Endothelial cell of umbilical vein (primary cell): ENCODE measurements at regions not wholly inside any gene's neighbourhood (a gene's known extent, or its start where the extent isn't known, plus 50 kb on each side); places are given as distances from the start of the nearest gene placed in this dataset.

Experiments
- BruUV-seq: library from RNA; stranded (reverse); fragments of 400-500 nt; replicated peaks from 2 replicates; lab custom pipeline; 2021; lab: Mats Ljungman, UMichigan
- CTCF ChIA-PET: fragments of 300-600, 350-600 bp; sonication (Branson Sonifier 250); formaldehyde crosslinking; loops from one replicate; lab custom pipeline; 2021; ENCODE audit warnings: antibody characterized with exemption, inconsistent platforms; lab: Charles Lee
- POLR2A ChIA-PET: fragments of 300-600, 350-600 bp; sonication (Branson Sonifier 250); formaldehyde crosslinking; loops from one replicate; lab custom pipeline; 2021; ENCODE audit warnings: antibody characterized with exemption, inconsistent platforms; lab: Charles Lee
- DNase-seq: peaks from one replicate; pipeline ENCODE4 v3.0.0-alpha.2; 2011; ENCODE audit warnings: low read depth, low spot score
- FAIRE-seq: peaks from 2 replicates; lab custom pipeline; 2011; peaks lifted over from hg19 to GRCh38; lab: Jason Lieb, UNC
- H2AFZ ChIP-seq: 2 replicates; pipeline ENCODE4 v1.6.0; 2012; ENCODE audit warnings: low read depth, low read length, control low read depth, inconsistent platforms
- H3K27ac ChIP-seq: 2 replicates; pipeline ENCODE4 v1.5.1; 2011; ENCODE audit warnings: low read depth, mild to moderate bottlenecking, control low read depth, low read length, moderate library complexity; ENCODE audit not compliant: insufficient read depth
- H3K27me3 ChIP-seq, 2 experiments: 2 replicates each; pipeline versions ENCODE4 v1.6.0 to v1.6.1; 2011; ENCODE audit warnings: low read length in 2 of 2, mixed read lengths in 1 of 2; ENCODE audit not compliant: control insufficient read depth in 2 of 2, insufficient read depth in 2 of 2
- H3K36me3 ChIP-seq, 2 experiments: 2 replicates in 1 of 2; 3 replicates in 1 of 2; pipeline ENCODE4 v1.5.1; 2011; ENCODE audit warnings: low read length in 2 of 2, mild to moderate bottlenecking in 1 of 2, moderate library complexity in 1 of 2; ENCODE audit not compliant: control insufficient read depth in 2 of 2, insufficient read depth in 2 of 2; ENCODE audit errors: extremely low read depth in 1 of 2
- H3K4me1 ChIP-seq: 3 replicates; pipeline ENCODE4 v1.5.1; 2011; ENCODE audit warnings: mild to moderate bottlenecking, low read length; ENCODE audit not compliant: control insufficient read depth, insufficient read depth; ENCODE audit errors: extremely low read depth
- H3K4me2 ChIP-seq: 2 replicates; pipeline ENCODE4 v1.6.1; 2011; ENCODE audit warnings: low read length, control low read depth, mixed read lengths; ENCODE audit not compliant: insufficient read depth
- H3K4me3 ChIP-seq, 3 experiments: fragments of 200-600 bp in 1 of 3; sonication (generic), shearing (Covaris generic) in 1 of 3; replicated peaks in 1 of 3; 2 replicates each; pipeline ENCODE4 v1.5.1; 2011 to 2016; ENCODE audit warnings: control low read depth in 3 of 3, low read length in 3 of 3, mild to moderate bottlenecking in 2 of 3, inconsistent platforms in 1 of 3, low read depth in 1 of 3, moderate library complexity in 1 of 3; ENCODE audit not compliant: insufficient read depth in 1 of 3
- H3K79me2 ChIP-seq: 2 replicates; pipeline ENCODE4 v1.6.0; 2012; ENCODE audit warnings: low read length, inconsistent platforms; ENCODE audit not compliant: control insufficient read depth, insufficient read depth
- H3K9ac ChIP-seq: replicated peaks from 2 replicates; pipeline ENCODE3; 2011; ENCODE audit warnings: low read length, control low read depth; ENCODE audit not compliant: insufficient read depth; ENCODE audit errors: extremely low read depth
- H3K9me1 ChIP-seq: replicated peaks from 3 replicates; pipeline ENCODE4 v1.6.0; 2011; ENCODE audit warnings: mild to moderate bottlenecking, low read length; ENCODE audit not compliant: control insufficient read depth, insufficient read depth; ENCODE audit errors: extremely low read depth
- H3K9me3 ChIP-seq: replicated peaks from 2 replicates; pipeline ENCODE4 v1.5.1; 2012; ENCODE audit warnings: low read length, inconsistent platforms; ENCODE audit not compliant: control insufficient read depth, insufficient read depth
- H4K20me1 ChIP-seq: replicated peaks from 2 replicates; pipeline ENCODE3; 2011; ENCODE audit warnings: mild to moderate bottlenecking, low read length; ENCODE audit not compliant: control insufficient read depth, insufficient read depth; ENCODE audit errors: extremely low read depth
- EZH2 ChIP-seq: IDR thresholded peaks from 2 replicates; pipeline ENCODE4 v1.6.1; 2012; ENCODE audit warnings: borderline replicate concordance, low read depth, mild to moderate bottlenecking, moderate library complexity, low read length, inconsistent platforms; ENCODE audit not compliant: severe bottlenecking
- FOS ChIP-seq: IDR thresholded peaks from 2 replicates; pipeline ENCODE4 v1.6.1; 2011; ENCODE audit warnings: mild to moderate bottlenecking, low read length, moderate library complexity, borderline replicate concordance; ENCODE audit not compliant: insufficient read depth
- GATA2 ChIP-seq: IDR thresholded peaks from 2 replicates; pipeline ENCODE4 v1.7.0; 2011; ENCODE audit warnings: low read depth, mild to moderate bottlenecking, moderate library complexity, mixed read lengths, low read length; ENCODE audit not compliant: insufficient read length, insufficient read depth
- JUN ChIP-seq: IDR thresholded peaks from 2 replicates; pipeline ENCODE4 v1.6.1; 2011; ENCODE audit warnings: borderline replicate concordance, low read depth; ENCODE audit not compliant: insufficient read length, insufficient read depth
- MYC ChIP-seq: IDR thresholded peaks from one replicate; pipeline ENCODE4 v1.6.1; 2011; ENCODE audit warnings: mild to moderate bottlenecking, low read depth, low read length
- POLR2A ChIP-seq: IDR thresholded peaks from 2 replicates; pipeline ENCODE4 v1.6.1; 2012; ENCODE audit warnings: low read depth, mild to moderate bottlenecking, control low read depth, low read length
- POLR2AphosphoS5 ChIP-seq: IDR thresholded peaks from 2 replicates; pipeline ENCODE4 v1.6.1; 2012; ENCODE audit warnings: low read depth, mild to moderate bottlenecking, control low read depth, low read length, moderate library complexity; ENCODE audit not compliant: insufficient read depth
- dilution Hi-C: fragments of 300-500 bp; cut with MboI; formaldehyde crosslinking; loops from one replicate; pipeline ENCODE4 v1.15.0; 2019; ENCODE audit warnings: low sequenced_read_pairs; ENCODE audit not compliant: extremely low pct_ligation_motif_present
- intact Hi-C: fragments of 100-400 bp; cut with micrococcal nuclease; formaldehyde crosslinking; loops from one replicate; pipeline ENCODE4 v1.10.0; 2022
- TF ChIP-seq, protein P1 (sequence below), 2 donors: IDR thresholded peaks; 1 replicate in 1 of 2; 2 replicates in 1 of 2; pipeline ENCODE4 v1.5.1; 2011; ENCODE audit warnings: low read length in 2 of 2, mild to moderate bottlenecking in 2 of 2, moderate library complexity in 2 of 2, control low read depth in 1 of 2, inconsistent platforms in 1 of 2, low read depth in 1 of 2; ENCODE audit not compliant: insufficient read depth in 1 of 2; ENCODE audit errors: extremely low read depth in 1 of 2
- TF ChIP-seq, protein P2 (sequence below): IDR thresholded peaks from 2 replicates; pipeline ENCODE4 v1.6.1; 2011; ENCODE audit not compliant: insufficient read depth, insufficient read length

- POLR2A ChIA-PET = no interaction called here
- CTCF ChIA-PET = no interaction called here
- FAIRE-seq (no peak), DNase-seq (no peak)
- Histone ChIP-seq H3K9ac (no peak overlapping the region), H3K4me3 (no peak overlapping the region), H3K9me1 (no peaks in the 10 kb centered on the region), H3K79me2 (no peaks in the 10 kb centered on the region), H4K20me1 (no peaks in the 10 kb centered on the region), H3K4me1 (no peaks in the 10 kb centered on the region), H3K27ac (no peak overlapping the region), H3K9me3 (no peaks in the 10 kb centered on the region), H3K4me2 (no peak overlapping the region), H2AFZ (no peak overlapping the region), H3K27me3 (peaks cover 3 to 14% of the 10 kb centered on the region in 2 experiments), H3K36me3 (no peaks in the 10 kb centered on the region)
- no peak for TF ChIP-seq JUN
- TF ChIP-seq EZH2 = no peak
- TF ChIP-seq, protein P1, sequence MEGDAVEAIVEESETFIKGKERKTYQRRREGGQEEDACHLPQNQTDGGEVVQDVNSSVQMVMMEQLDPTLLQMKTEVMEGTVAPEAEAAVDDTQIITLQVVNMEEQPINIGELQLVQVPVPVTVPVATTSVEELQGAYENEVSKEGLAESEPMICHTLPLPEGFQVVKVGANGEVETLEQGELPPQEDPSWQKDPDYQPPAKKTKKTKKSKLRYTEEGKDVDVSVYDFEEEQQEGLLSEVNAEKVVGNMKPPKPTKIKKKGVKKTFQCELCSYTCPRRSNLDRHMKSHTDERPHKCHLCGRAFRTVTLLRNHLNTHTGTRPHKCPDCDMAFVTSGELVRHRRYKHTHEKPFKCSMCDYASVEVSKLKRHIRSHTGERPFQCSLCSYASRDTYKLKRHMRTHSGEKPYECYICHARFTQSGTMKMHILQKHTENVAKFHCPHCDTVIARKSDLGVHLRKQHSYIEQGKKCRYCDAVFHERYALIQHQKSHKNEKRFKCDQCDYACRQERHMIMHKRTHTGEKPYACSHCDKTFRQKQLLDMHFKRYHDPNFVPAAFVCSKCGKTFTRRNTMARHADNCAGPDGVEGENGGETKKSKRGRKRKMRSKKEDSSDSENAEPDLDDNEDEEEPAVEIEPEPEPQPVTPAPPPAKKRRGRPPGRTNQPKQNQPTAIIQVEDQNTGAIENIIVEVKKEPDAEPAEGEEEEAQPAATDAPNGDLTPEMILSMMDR (IDR thresholded peaks at IDR 0.05; ENCODE audit: extremely low read depth in 1 of 2, insufficient read depth in 1 of 2, low read depth in 1 of 2, low read length in 2 of 2) = no peak
- TF ChIP-seq, protein P2, sequence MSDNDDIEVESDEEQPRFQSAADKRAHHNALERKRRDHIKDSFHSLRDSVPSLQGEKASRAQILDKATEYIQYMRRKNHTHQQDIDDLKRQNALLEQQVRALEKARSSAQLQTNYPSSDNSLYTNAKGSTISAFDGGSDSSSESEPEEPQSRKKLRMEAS = no peak
- no peak for TF ChIP-seq MYC
- TF ChIP-seq POLR2A = no peak
- TF ChIP-seq FOS = no peak
- TF ChIP-seq POLR2AphosphoS5 = no peak
- no peak for TF ChIP-seq GATA2
- BruUV-seq = no TSS peak
- dilution Hi-C loops = no loop called here
- intact Hi-C loops = no loop called here
Observed at GRCh38 chr10:78320506-78320905, 286.8 kb downstream of the RPS24 start.
